Natural killer cell (primary cell): ENCODE measurements at regions not wholly inside any gene's neighbourhood (a gene's known extent, or its start where the extent isn't known, plus 50 kb on each side); places are given as distances from the start of the nearest gene placed in this dataset.

ENCODE experiments used
- ATAC-seq, 3 donors: fragments of 150-1000 bp in 2 of 3; fragments of 200-7000 bp in 1 of 3; cut with Tn5 transposase; 1 replicate in 1 of 3; 2 replicates in 2 of 3; pipeline ENCODE4 v1.10.0; 2021; ENCODE audit warnings: mild to moderate bottlenecking in 2 of 3, moderate library complexity in 2 of 3
- DNase-seq, 2 donors: peaks; one replicate each; pipeline versions ENCODE4 v3.0.0 to v3.0.0-alpha.2; 2013 to 2021; ENCODE audit warnings: mixed read lengths in 1 of 2
- H3K27ac ChIP-seq: one replicate; pipeline ENCODE4 v1.5.1; 2013; ENCODE audit warnings: mild to moderate bottlenecking, low read length
- H3K27me3 ChIP-seq: one replicate; pipeline ENCODE4 v1.6.1; 2013; ENCODE audit warnings: low read length; ENCODE audit not compliant: control insufficient read depth, insufficient read depth
- H3K36me3 ChIP-seq: one replicate; pipeline ENCODE4 v1.6.1; 2013; ENCODE audit warnings: low read length; ENCODE audit not compliant: control insufficient read depth, insufficient read depth
- H3K4me1 ChIP-seq: one replicate; pipeline ENCODE4 v1.6.1; 2013; ENCODE audit warnings: low read length; ENCODE audit not compliant: control insufficient read depth, insufficient read depth
- H3K4me3 ChIP-seq: one replicate; pipeline ENCODE4 v1.5.1; 2013; ENCODE audit warnings: low read length
- H3K9me3 ChIP-seq: one replicate; pipeline ENCODE4 v1.6.1; 2013; ENCODE audit warnings: low read length; ENCODE audit not compliant: control insufficient read depth, insufficient read depth
- H3K27ac Mint-ChIP-seq, 2 donors: one replicate each; pipeline ENCODE4 v1.8.0; 2022; ENCODE audit warnings: mild to moderate bottlenecking in 2 of 2, mixed read lengths in 2 of 2, moderate library complexity in 1 of 2
- H3K27me3 Mint-ChIP-seq, 2 donors: one replicate each; pipeline ENCODE4 v1.8.0; 2022; ENCODE audit warnings: low read depth in 2 of 2, mixed read lengths in 2 of 2
- H3K36me3 Mint-ChIP-seq: one replicate; pipeline ENCODE4 v1.8.0; 2022; ENCODE audit warnings: mixed read lengths
- H3K4me1 Mint-ChIP-seq, 2 donors: one replicate each; pipeline ENCODE4 v1.8.0; 2022; ENCODE audit warnings: mixed read lengths in 2 of 2
- H3K4me3 Mint-ChIP-seq: one replicate; pipeline ENCODE4 v1.8.0; 2022; ENCODE audit warnings: mild to moderate bottlenecking, moderate library complexity, mixed read lengths
- H3K9me3 Mint-ChIP-seq, 2 donors: one replicate each; pipeline ENCODE4 v1.8.0; 2022; ENCODE audit warnings: mixed read lengths in 2 of 2
- WGBS: methylation state at CpG from one replicate; pipeline ENCODE4 v1.1.7; 2013; ENCODE audit warnings: missing lambda C conversion rate; ENCODE audit not compliant: insufficient coverage; 5-methylcytosine and 5-hydroxymethylcytosine counted together
- intact Hi-C: fragments of 100-400 bp; cut with micrococcal nuclease; formaldehyde crosslinking; loops from one replicate; pipeline ENCODE4 v1.14.2; 2022
- TF ChIP-seq, protein P1 (sequence below): fragments of 200-600 bp; IDR thresholded peaks from one replicate; pipeline ENCODE4 v1.8.0; 2022; ENCODE audit warnings: antibody characterized with exemption

DNA sequence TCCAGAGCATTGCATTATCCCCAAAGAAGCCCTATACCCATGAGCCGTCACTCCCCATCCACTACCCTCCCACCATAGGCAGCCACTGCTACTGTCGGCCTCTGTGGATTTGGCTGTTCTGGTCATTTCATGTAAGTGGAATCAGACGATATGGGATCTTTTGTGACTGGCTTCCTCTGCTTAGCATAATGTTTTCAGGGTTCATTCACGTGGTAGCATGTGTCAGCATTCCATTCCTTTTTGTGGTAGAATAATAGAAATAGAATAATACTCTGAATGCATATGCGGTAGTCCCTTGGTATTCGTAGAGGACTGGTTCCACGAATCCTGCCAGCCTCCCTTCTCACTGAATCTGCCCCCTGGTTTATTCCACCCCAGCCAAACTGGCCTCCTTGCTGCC lies 402.6 kb upstream of the SULF2 start:
- Histone ChIP-seq H3K4me3 (no peak overlapping the region), H3K27me3 (no peaks in the 10 kb centered on the region), H3K36me3 (no peaks in the 10 kb centered on the region), H3K4me1 (no peaks in the 10 kb centered on the region), H3K9me3 (no peaks in the 10 kb centered on the region), H3K27ac (no peak overlapping the region)
- ATAC-seq, result no peak
- no peaks in the 10 kb centered on the region for H3K36me3 Mint-ChIP-seq
- WGBS, result 87% methylated on average over 7 of the region's 7 CpGs
- no peaks in the 10 kb centered on the region for H3K4me1 Mint-ChIP-seq
- intact Hi-C loops, result no loop called here
- peaks cover 0 to 8% of the 10 kb centered on the region in 2 donors for H3K27me3 Mint-ChIP-seq
- H3K9me3 Mint-ChIP-seq, result no peaks in the 10 kb centered on the region
- TF ChIP-seq, protein P1, sequence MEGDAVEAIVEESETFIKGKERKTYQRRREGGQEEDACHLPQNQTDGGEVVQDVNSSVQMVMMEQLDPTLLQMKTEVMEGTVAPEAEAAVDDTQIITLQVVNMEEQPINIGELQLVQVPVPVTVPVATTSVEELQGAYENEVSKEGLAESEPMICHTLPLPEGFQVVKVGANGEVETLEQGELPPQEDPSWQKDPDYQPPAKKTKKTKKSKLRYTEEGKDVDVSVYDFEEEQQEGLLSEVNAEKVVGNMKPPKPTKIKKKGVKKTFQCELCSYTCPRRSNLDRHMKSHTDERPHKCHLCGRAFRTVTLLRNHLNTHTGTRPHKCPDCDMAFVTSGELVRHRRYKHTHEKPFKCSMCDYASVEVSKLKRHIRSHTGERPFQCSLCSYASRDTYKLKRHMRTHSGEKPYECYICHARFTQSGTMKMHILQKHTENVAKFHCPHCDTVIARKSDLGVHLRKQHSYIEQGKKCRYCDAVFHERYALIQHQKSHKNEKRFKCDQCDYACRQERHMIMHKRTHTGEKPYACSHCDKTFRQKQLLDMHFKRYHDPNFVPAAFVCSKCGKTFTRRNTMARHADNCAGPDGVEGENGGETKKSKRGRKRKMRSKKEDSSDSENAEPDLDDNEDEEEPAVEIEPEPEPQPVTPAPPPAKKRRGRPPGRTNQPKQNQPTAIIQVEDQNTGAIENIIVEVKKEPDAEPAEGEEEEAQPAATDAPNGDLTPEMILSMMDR, result no peak
- H3K4me3 Mint-ChIP-seq, result no peak overlapping the region
- H3K27ac Mint-ChIP-seq, result no peak overlapping the region
- DNase-seq, result no peak

DNA sequence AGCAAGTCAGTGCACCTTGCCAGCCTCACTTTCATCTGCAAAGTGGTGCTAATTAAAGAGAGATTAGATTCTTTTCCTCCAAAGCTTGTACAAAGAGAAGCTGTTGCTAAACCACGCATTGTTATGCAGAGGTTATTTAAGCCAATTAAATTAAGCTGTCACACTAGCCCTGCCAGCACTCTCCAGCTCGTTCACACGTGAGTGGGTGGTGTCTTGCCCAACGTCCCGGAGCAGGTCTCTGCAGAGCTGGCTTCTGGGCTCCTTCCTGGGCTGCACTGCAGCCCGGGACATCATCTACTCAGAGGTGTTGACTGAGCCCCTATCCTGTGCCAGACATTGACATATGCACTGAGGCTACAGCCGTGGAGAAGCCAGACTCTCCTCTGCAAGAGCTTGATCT lies 401.6 kb upstream of the SULF2 start:
- no peaks in the 10 kb centered on the region for H3K9me3 ChIP-seq
- H3K9me3 Mint-ChIP-seq, result no peaks in the 10 kb centered on the region
- peaks cover 0 to 8% of the 10 kb centered on the region in 2 donors for H3K27me3 Mint-ChIP-seq
- no peaks in the 10 kb centered on the region for H3K27me3 ChIP-seq
- H3K4me1 ChIP-seq, result no peaks in the 10 kb centered on the region
- no peak for ATAC-seq
- no peaks in the 10 kb centered on the region for H3K4me1 Mint-ChIP-seq
- no peak overlapping the region for H3K4me3 Mint-ChIP-seq
- no peaks in the 10 kb centered on the region for H3K36me3 ChIP-seq
- intact Hi-C loops, result no loop called here
- TF ChIP-seq, protein P1, result no peak
- no peak overlapping the region for H3K27ac Mint-ChIP-seq
- H3K27ac ChIP-seq, result no peak overlapping the region
- no peaks in the 10 kb centered on the region for H3K36me3 Mint-ChIP-seq
- no peak overlapping the region for H3K4me3 ChIP-seq
- DNase-seq, result no peak
- WGBS, result 74% methylated on average over 7 of the region's 7 CpGs

DNA sequence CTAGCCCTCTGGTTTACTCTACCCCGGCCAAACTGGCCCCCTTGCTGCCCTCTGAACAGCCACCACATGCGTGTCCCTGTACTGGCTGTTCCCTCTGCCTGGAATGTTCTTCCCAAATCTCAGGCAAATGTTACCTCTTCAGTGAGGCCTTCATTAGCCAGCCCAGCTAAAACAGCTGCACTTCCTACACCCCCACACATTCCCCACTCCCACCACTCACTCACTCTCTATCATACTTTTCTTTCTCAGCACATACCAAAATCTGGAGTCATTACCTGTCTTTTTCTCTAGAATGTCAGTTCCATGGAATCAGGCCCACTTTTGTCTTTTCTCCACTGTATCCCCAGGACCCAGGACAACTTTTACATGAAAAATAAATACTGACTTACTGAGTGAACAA lies 401.2 kb upstream of the SULF2 start:
- H3K27me3 ChIP-seq, result no peaks in the 10 kb centered on the region
- no peak overlapping the region for H3K27ac ChIP-seq
- H3K36me3 ChIP-seq, result no peaks in the 10 kb centered on the region
- H3K36me3 Mint-ChIP-seq, result no peaks in the 10 kb centered on the region
- 79% methylated on average over 2 of the region's 2 CpGs for WGBS
- H3K27ac Mint-ChIP-seq, result no peak overlapping the region
- DNase-seq, result no peak
- no peaks in the 10 kb centered on the region for H3K9me3 ChIP-seq
- H3K4me1 Mint-ChIP-seq, result no peaks in the 10 kb centered on the region
- no peak for ATAC-seq
- peaks cover 0 to 10% of the 10 kb centered on the region in 2 donors for H3K27me3 Mint-ChIP-seq
- intact Hi-C loops, result no loop called here
- no peak overlapping the region for H3K4me3 ChIP-seq
- H3K4me1 ChIP-seq, result no peaks in the 10 kb centered on the region
- TF ChIP-seq, protein P1, result no peak
- no peak overlapping the region for H3K4me3 Mint-ChIP-seq
- no peaks in the 10 kb centered on the region for H3K9me3 Mint-ChIP-seq

DNA sequence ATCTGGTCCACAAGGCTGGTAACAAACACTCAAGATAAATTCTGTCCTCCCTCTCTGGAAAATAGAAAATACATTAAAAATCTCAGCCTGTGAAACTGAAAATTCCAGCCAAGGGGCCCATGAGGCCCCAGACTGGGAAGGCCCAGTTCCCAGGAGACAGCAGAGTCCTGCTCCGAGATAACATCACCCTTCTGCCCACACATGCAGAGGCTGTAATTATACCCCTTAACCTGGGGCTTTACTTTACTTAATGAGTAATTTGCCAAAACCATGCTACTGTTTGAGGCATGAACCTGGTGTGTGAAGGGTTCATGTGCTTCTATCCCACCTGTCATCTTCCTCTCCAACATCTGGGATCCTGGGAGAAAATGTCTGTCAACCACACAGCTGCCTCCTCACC lies 398.9 kb upstream of the SULF2 start:
- no peak for ATAC-seq
- H3K36me3 ChIP-seq, result no peaks in the 10 kb centered on the region
- Mint-ChIP-seq H3K27me3 (peaks cover 0 to 11% of the 10 kb centered on the region in 2 donors), H3K9me3 (no peaks in the 10 kb centered on the region), H3K27ac (no peak overlapping the region), H3K4me1 (no peaks in the 10 kb centered on the region), H3K4me3 (no peak overlapping the region), H3K36me3 (no peaks in the 10 kb centered on the region)
- no peaks in the 10 kb centered on the region for H3K9me3 ChIP-seq
- no peak for DNase-seq
- no peaks in the 10 kb centered on the region for H3K4me1 ChIP-seq
- H3K27ac ChIP-seq, result no peak overlapping the region
- 89% methylated on average over 1 of the region's 1 CpG for WGBS
- intact Hi-C loops, result no loop called here
- TF ChIP-seq, protein P1, result no peak
- no peak overlapping the region for H3K4me3 ChIP-seq
- H3K27me3 ChIP-seq, result no peaks in the 10 kb centered on the region
